GM23338 (cell line): ENCODE measurements at regions not wholly inside any gene's neighbourhood (a gene's known extent, or its start where the extent isn't known, plus 50 kb on each side); places are given as distances from the start of the nearest gene placed in this dataset.

Experiments used
- ATAC-seq: fragments of 200-7000 bp; cut with Tn5 transposase; 3 replicates; pipeline ENCODE4 v1.9.1; 2020
- DNase-seq: peaks from one replicate; pipeline ENCODE4 v3.0.0-alpha.2; 2015; ENCODE audit warnings: low spot score
- H2AFZ ChIP-seq: fragments of 200-600 bp; sonication (generic); 2 replicates; pipeline ENCODE4 v1.8.0; 2016; ENCODE audit warnings: antibody characterized with exemption, mild to moderate bottlenecking, moderate library complexity
- H3F3A ChIP-seq: fragments of 200-600 bp; sonication (generic); replicated peaks from 2 replicates; pipeline ENCODE4 v1.8.0; 2017; ENCODE audit warnings: antibody characterized with exemption, mixed run types, low read depth
- H3K27ac ChIP-seq: fragments of 200-600 bp; sonication (generic); 2 replicates; pipeline ENCODE4 v1.6.1; 2016; ENCODE audit warnings: low read depth
- H3K27me3 ChIP-seq: fragments of 200-600 bp; sonication (generic); 2 replicates; pipeline ENCODE4 v1.8.0; 2016; ENCODE audit warnings: mild to moderate bottlenecking, mixed run types, moderate library complexity; ENCODE audit not compliant: insufficient read depth
- H3K36me3 ChIP-seq: fragments of 200-600 bp; sonication (generic); 2 replicates; pipeline ENCODE4 v1.8.0; 2016; ENCODE audit warnings: mild to moderate bottlenecking; ENCODE audit not compliant: insufficient read depth
- H3K4me1 ChIP-seq: fragments of 200-600 bp; sonication (generic); 2 replicates; pipeline ENCODE4 v1.8.0; 2016; ENCODE audit warnings: mild to moderate bottlenecking, moderate library complexity; ENCODE audit not compliant: insufficient read depth
- H3K4me2 ChIP-seq: fragments of 200-600 bp; sonication (generic); 2 replicates; pipeline ENCODE4 v1.7.1; 2017; ENCODE audit warnings: mixed run types
- H3K4me3 ChIP-seq: fragments of 200-600 bp; sonication (generic); 2 replicates; pipeline ENCODE4 v1.6.1; 2016; ENCODE audit warnings: mixed run types
- H3K79me2 ChIP-seq: fragments of 200-600 bp; sonication (generic); replicated peaks from 2 replicates; pipeline ENCODE4 v1.8.0; 2017; ENCODE audit warnings: mild to moderate bottlenecking; ENCODE audit not compliant: insufficient read depth
- H3K9me2 ChIP-seq: fragments of 200-600 bp; sonication (generic); 2 replicates; pipeline ENCODE4 v1.8.0; 2017; ENCODE audit not compliant: insufficient read depth
- H4K20me1 ChIP-seq: fragments of 200-600 bp; sonication (generic); replicated peaks from 2 replicates; pipeline ENCODE4 v1.8.0; 2017; ENCODE audit warnings: mild to moderate bottlenecking; ENCODE audit not compliant: insufficient read depth
- H3K27ac Mint-ChIP-seq: 2 replicates; pipeline ENCODE4 v1.8.0; 2020; ENCODE audit warnings: inconsistent platforms, mild to moderate bottlenecking, moderate library complexity, mixed read lengths
- H3K27me3 Mint-ChIP-seq: 3 replicates; pipeline ENCODE4 v1.8.0; 2022; ENCODE audit warnings: low read depth, mild to moderate bottlenecking, moderate library complexity, mixed read lengths, inconsistent platforms; ENCODE audit not compliant: insufficient read depth, poor library complexity
- H3K36me3 Mint-ChIP-seq: 3 replicates; pipeline ENCODE4 v1.8.0; 2021; ENCODE audit warnings: low read depth, mild to moderate bottlenecking, inconsistent platforms, moderate library complexity, mixed read lengths
- H3K4me1 Mint-ChIP-seq: 3 replicates; pipeline ENCODE4 v1.8.0; 2020; ENCODE audit warnings: mild to moderate bottlenecking, inconsistent platforms, mixed read lengths
- H3K4me3 Mint-ChIP-seq: 3 replicates; pipeline ENCODE4 v1.8.0; 2021; ENCODE audit warnings: moderate library complexity, mild to moderate bottlenecking, inconsistent platforms, mixed read lengths
- H3K9me3 Mint-ChIP-seq: 3 replicates; pipeline ENCODE4 v1.8.0; 2020; ENCODE audit warnings: moderate library complexity, mild to moderate bottlenecking, inconsistent platforms, mixed read lengths
- CREB1 ChIP-seq: fragments of 250-450 bp; sonication (Bioruptor Pico); IDR thresholded peaks from 2 replicates; pipeline ENCODE4 v1.5.0; 2020; ENCODE audit warnings: low read depth, mild to moderate bottlenecking, moderate library complexity
- EZH2 ChIP-seq: fragments of 200-600 bp; sonication (generic); IDR thresholded peaks from one replicate; pipeline ENCODE4 v1.8.0; 2017; ENCODE audit warnings: antibody characterized with exemption, mild to moderate bottlenecking, low read depth; ENCODE audit not compliant: unreplicated experiment
- EZH2phosphoT487 ChIP-seq: fragments of 200-600 bp; sonication (generic); IDR thresholded peaks from one replicate; pipeline ENCODE4 v1.8.1; 2018; ENCODE audit warnings: antibody characterized with exemption; ENCODE audit not compliant: unreplicated experiment
- JUNB ChIP-seq: IDR thresholded peaks from one replicate; pipeline ENCODE4 v1.6.1; 2016; ENCODE audit warnings: antibody characterized with exemption; ENCODE audit not compliant: unreplicated experiment
- NANOG ChIP-seq: IDR thresholded peaks from 2 replicates; pipeline ENCODE4 v1.6.1; 2016; ENCODE audit warnings: antibody characterized with exemption, borderline replicate concordance
- POLR2AphosphoS5 ChIP-seq: IDR thresholded peaks from 2 replicates; pipeline ENCODE4 v1.6.1; 2016; ENCODE audit warnings: antibody characterized with exemption, low read depth
- STAT1 ChIP-seq: IDR thresholded peaks from one replicate; pipeline ENCODE4 v1.6.1; 2016; ENCODE audit warnings: antibody characterized with exemption; ENCODE audit not compliant: unreplicated experiment
- ZNF114 ChIP-seq: fragments of 250-450 bp; sonication (Bioruptor Pico); IDR thresholded peaks from 2 replicates; pipeline ENCODE4 v1.5.0; 2020; ENCODE audit warnings: mild to moderate bottlenecking, moderate library complexity
- ZNF331 ChIP-seq: fragments of 250-450 bp; sonication (Bioruptor Pico); IDR thresholded peaks from 2 replicates; pipeline ENCODE4 v1.5.0; 2020; ENCODE audit warnings: low read depth, mild to moderate bottlenecking, moderate library complexity
- TF ChIP-seq, protein P1 (sequence below): fragments of 250-450 bp; sonication (Bioruptor Pico); IDR thresholded peaks from 2 replicates; pipeline ENCODE4 v1.5.0; 2020; ENCODE audit warnings: mild to moderate bottlenecking, moderate library complexity
- TF ChIP-seq, protein P2 (sequence below): IDR thresholded peaks from 2 replicates; pipeline ENCODE4 v1.6.1; 2016; ENCODE audit warnings: antibody characterized with exemption
- TF ChIP-seq, protein P3 (sequence below), 2 experiments: fragments of 200-600 bp in 1 of 2; sonication (generic) in 1 of 2; conservative IDR thresholded peaks; 2 replicates each; pipeline versions ENCODE4 v1.5.1 to v1.6.1; 2016 to 2017; ENCODE audit warnings: antibody characterized with exemption in 2 of 2, low read depth in 2 of 2, mild to moderate bottlenecking in 2 of 2, moderate library complexity in 1 of 2
- TF ChIP-seq, protein P4 (sequence below): IDR thresholded peaks from one replicate; pipeline ENCODE4 v1.6.1; 2018; ENCODE audit warnings: antibody characterized with exemption; ENCODE audit not compliant: unreplicated experiment

DNA sequence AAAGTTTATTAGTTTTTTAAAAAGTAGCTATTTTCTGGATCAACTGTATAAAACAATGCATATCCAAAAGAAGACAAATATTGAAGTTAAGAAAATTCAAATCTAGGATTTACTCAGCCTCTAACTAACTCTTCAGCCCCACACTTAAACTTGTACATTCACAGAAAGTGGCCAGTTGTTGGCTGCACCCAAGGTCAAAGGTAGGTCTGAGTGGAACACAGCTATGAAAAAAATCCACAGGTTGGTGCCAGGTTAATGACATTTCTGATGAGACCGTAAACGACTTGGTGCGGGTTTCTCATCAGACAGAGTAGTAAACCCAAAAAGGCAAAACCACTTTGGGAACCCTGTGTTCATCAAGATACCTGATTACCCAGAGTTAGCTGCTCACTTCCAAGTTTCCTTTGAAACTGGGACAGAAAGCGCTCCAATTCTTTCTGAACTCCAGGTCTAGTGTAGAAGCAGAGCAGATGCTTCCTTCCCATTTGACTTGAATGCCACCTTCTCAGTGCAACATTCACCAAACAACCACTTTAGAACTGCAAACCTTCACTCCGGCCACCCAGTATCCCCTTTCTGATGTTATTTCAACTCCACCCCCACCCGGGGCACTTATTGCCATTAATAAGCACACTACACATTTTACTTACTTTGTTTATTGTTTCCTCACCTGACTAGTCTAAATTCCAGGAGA is 208.3 kb upstream of the STARD13 start:
- Mint-ChIP-seq H3K4me1 (peaks cover 33% of the 10 kb centered on the region), H3K27me3 (peaks cover 4% of the 10 kb centered on the region), H3K9me3 (no peaks in the 10 kb centered on the region), H3K27ac (no peak overlapping the region), H3K36me3 (no peaks in the 10 kb centered on the region), H3K4me3 (no peak overlapping the region)
- H3K79me2 ChIP-seq: no peaks in the 10 kb centered on the region
- H3F3A ChIP-seq: no peaks in the 10 kb centered on the region
- H3K4me3 ChIP-seq: no peak overlapping the region
- ATAC-seq: no peak
- TF ChIP-seq JUNB (no peak), STAT1 (no peak), EZH2 (no peak), EZH2phosphoT487 (no peak), NANOG (no peak), POLR2AphosphoS5 (no peak), CREB1 (no peak), ZNF331 (CRISPR knock-in tag) (no peak), ZNF114 (CRISPR knock-in tag) (no peak)
- TF ChIP-seq, protein P1, sequence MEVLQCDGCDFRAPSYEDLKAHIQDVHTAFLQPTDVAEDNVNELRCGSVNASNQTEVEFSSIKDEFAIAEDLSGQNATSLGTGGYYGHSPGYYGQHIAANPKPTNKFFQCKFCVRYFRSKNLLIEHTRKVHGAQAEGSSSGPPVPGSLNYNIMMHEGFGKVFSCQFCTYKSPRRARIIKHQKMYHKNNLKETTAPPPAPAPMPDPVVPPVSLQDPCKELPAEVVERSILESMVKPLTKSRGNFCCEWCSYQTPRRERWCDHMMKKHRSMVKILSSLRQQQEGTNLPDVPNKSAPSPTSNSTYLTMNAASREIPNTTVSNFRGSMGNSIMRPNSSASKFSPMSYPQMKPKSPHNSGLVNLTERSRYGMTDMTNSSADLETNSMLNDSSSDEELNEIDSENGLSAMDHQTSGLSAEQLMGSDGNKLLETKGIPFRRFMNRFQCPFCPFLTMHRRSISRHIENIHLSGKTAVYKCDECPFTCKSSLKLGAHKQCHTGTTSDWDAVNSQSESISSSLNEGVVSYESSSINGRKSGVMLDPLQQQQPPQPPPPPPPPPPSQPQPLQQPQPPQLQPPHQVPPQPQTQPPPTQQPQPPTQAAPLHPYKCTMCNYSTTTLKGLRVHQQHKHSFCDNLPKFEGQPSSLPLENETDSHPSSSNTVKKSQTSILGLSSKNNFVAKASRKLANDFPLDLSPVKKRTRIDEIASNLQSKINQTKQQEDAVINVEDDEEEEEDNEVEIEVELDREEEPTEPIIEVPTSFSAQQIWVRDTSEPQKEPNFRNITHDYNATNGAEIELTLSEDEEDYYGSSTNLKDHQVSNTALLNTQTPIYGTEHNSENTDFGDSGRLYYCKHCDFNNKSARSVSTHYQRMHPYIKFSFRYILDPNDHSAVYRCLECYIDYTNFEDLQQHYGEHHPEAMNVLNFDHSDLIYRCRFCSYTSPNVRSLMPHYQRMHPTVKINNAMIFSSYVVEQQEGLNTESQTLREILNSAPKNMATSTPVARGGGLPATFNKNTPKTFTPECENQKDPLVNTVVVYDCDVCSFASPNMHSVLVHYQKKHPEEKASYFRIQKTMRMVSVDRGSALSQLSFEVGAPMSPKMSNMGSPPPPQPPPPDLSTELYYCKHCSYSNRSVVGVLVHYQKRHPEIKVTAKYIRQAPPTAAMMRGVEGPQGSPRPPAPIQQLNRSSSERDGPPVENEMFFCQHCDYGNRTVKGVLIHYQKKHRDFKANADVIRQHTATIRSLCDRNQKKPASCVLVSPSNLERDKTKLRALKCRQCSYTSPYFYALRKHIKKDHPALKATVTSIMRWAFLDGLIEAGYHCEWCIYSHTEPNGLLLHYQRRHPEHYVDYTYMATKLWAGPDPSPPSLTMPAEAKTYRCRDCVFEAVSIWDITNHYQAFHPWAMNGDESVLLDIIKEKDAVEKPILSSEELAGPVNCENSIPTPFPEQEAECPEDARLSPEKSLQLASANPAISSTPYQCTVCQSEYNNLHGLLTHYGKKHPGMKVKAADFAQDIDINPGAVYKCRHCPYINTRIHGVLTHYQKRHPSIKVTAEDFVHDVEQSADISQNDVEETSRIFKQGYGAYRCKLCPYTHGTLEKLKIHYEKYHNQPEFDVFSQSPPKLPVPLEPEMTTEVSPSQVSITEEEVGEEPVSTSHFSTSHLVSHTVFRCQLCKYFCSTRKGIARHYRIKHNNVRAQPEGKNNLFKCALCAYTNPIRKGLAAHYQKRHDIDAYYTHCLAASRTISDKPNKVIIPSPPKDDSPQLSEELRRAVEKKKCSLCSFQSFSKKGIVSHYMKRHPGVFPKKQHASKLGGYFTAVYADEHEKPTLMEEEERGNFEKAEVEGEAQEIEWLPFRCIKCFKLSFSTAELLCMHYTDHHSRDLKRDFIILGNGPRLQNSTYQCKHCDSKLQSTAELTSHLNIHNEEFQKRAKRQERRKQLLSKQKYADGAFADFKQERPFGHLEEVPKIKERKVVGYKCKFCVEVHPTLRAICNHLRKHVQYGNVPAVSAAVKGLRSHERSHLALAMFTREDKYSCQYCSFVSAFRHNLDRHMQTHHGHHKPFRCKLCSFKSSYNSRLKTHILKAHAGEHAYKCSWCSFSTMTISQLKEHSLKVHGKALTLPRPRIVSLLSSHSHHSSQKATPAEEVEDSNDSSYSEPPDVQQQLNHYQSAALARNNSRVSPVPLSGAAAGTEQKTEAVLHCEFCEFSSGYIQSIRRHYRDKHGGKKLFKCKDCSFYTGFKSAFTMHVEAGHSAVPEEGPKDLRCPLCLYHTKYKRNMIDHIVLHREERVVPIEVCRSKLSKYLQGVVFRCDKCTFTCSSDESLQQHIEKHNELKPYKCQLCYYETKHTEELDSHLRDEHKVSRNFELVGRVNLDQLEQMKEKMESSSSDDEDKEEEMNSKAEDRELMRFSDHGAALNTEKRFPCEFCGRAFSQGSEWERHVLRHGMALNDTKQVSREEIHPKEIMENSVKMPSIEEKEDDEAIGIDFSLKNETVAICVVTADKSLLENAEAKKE: no peak
- TF ChIP-seq, protein P2, sequence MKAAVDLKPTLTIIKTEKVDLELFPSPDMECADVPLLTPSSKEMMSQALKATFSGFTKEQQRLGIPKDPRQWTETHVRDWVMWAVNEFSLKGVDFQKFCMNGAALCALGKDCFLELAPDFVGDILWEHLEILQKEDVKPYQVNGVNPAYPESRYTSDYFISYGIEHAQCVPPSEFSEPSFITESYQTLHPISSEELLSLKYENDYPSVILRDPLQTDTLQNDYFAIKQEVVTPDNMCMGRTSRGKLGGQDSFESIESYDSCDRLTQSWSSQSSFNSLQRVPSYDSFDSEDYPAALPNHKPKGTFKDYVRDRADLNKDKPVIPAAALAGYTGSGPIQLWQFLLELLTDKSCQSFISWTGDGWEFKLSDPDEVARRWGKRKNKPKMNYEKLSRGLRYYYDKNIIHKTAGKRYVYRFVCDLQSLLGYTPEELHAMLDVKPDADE: no peak
- TF ChIP-seq, protein P3, sequence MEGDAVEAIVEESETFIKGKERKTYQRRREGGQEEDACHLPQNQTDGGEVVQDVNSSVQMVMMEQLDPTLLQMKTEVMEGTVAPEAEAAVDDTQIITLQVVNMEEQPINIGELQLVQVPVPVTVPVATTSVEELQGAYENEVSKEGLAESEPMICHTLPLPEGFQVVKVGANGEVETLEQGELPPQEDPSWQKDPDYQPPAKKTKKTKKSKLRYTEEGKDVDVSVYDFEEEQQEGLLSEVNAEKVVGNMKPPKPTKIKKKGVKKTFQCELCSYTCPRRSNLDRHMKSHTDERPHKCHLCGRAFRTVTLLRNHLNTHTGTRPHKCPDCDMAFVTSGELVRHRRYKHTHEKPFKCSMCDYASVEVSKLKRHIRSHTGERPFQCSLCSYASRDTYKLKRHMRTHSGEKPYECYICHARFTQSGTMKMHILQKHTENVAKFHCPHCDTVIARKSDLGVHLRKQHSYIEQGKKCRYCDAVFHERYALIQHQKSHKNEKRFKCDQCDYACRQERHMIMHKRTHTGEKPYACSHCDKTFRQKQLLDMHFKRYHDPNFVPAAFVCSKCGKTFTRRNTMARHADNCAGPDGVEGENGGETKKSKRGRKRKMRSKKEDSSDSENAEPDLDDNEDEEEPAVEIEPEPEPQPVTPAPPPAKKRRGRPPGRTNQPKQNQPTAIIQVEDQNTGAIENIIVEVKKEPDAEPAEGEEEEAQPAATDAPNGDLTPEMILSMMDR (conservative IDR thresholded peaks at IDR 0.05; ENCODE audit: low read depth in 2 of 2): no peak
- TF ChIP-seq, protein P4, sequence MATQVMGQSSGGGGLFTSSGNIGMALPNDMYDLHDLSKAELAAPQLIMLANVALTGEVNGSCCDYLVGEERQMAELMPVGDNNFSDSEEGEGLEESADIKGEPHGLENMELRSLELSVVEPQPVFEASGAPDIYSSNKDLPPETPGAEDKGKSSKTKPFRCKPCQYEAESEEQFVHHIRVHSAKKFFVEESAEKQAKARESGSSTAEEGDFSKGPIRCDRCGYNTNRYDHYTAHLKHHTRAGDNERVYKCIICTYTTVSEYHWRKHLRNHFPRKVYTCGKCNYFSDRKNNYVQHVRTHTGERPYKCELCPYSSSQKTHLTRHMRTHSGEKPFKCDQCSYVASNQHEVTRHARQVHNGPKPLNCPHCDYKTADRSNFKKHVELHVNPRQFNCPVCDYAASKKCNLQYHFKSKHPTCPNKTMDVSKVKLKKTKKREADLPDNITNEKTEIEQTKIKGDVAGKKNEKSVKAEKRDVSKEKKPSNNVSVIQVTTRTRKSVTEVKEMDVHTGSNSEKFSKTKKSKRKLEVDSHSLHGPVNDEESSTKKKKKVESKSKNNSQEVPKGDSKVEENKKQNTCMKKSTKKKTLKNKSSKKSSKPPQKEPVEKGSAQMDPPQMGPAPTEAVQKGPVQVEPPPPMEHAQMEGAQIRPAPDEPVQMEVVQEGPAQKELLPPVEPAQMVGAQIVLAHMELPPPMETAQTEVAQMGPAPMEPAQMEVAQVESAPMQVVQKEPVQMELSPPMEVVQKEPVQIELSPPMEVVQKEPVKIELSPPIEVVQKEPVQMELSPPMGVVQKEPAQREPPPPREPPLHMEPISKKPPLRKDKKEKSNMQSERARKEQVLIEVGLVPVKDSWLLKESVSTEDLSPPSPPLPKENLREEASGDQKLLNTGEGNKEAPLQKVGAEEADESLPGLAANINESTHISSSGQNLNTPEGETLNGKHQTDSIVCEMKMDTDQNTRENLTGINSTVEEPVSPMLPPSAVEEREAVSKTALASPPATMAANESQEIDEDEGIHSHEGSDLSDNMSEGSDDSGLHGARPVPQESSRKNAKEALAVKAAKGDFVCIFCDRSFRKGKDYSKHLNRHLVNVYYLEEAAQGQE: no peak
- no peak overlapping the region for H3K4me2 ChIP-seq
- DNase-seq: no peak
- no peaks in the 10 kb centered on the region for H3K36me3 ChIP-seq
- no peaks in the 10 kb centered on the region; the same call in 1 of the 2 replicates for H3K9me2 ChIP-seq
- H3K4me1 ChIP-seq: no peaks in the 10 kb centered on the region; the same call in none of the 2 replicates
- H4K20me1 ChIP-seq: no peaks in the 10 kb centered on the region
- no peaks in the 10 kb centered on the region for H3K27me3 ChIP-seq
- H3K27ac ChIP-seq: no peak overlapping the region
- H2AFZ ChIP-seq: peak overlapping the region; percentile 36; the same call in 1 of the 2 replicates
